Astrocyte (in vitro differentiated cells and primary cell): ENCODE measurements at regions not wholly inside any gene's neighbourhood (a gene's known extent, or its start where the extent isn't known, plus 50 kb on each side); places are given as distances from the start of the nearest gene placed in this dataset.
A peak's percentile ranks its signal among the peaks of the same experiment; 100 is the strongest.

Experiments
- DNase-seq: peaks from one replicate; pipeline ENCODE4 v3.0.0-alpha.2; 2010; ENCODE audit warnings: low read depth
- FAIRE-seq: peaks from 2 replicates; lab custom pipeline; 2011; peaks lifted over from hg19 to GRCh38; lab: Jason Lieb, UNC
- H2AFZ ChIP-seq: 2 replicates; pipeline ENCODE4 v1.6.0; 2012; ENCODE audit warnings: low read depth, low read length, inconsistent platforms
- H3K27ac ChIP-seq: 2 replicates; pipeline ENCODE4 v1.5.1; 2011; ENCODE audit warnings: low read depth, low read length, inconsistent platforms
- H3K27me3 ChIP-seq: 2 replicates; pipeline ENCODE4 v1.6.0; 2011; ENCODE audit warnings: low read length, inconsistent platforms; ENCODE audit not compliant: insufficient read depth
- H3K36me3 ChIP-seq: 2 replicates; pipeline ENCODE4 v1.5.1; 2011; ENCODE audit warnings: low read length, inconsistent platforms; ENCODE audit not compliant: insufficient read depth
- H3K4me1 ChIP-seq: 2 replicates; pipeline ENCODE4 v1.5.1; 2011; ENCODE audit warnings: low read length, inconsistent platforms; ENCODE audit not compliant: insufficient read depth
- H3K4me2 ChIP-seq: 2 replicates; pipeline ENCODE4 v1.6.0; 2012; ENCODE audit warnings: low read length, inconsistent platforms
- H3K4me3 ChIP-seq: 2 replicates; pipeline ENCODE4 v1.5.1; 2011; ENCODE audit warnings: low read depth, mild to moderate bottlenecking, low read length, inconsistent platforms; ENCODE audit not compliant: insufficient read depth
- H3K79me2 ChIP-seq: 2 replicates; pipeline ENCODE4 v1.6.0; 2012; ENCODE audit warnings: mild to moderate bottlenecking, low read length, inconsistent platforms; ENCODE audit not compliant: insufficient read depth
- H3K9ac ChIP-seq: 2 replicates; pipeline ENCODE4 v1.6.0; 2012; ENCODE audit warnings: mild to moderate bottlenecking, low read length, inconsistent platforms
- H3K9me3 ChIP-seq: 2 replicates; pipeline ENCODE4 v1.5.1; 2012; ENCODE audit warnings: low read depth, mild to moderate bottlenecking, low read length, inconsistent platforms; ENCODE audit not compliant: insufficient read depth
- H4K20me1 ChIP-seq: 2 replicates; pipeline ENCODE4 v1.6.0; 2012; ENCODE audit warnings: low read length, inconsistent platforms; ENCODE audit not compliant: insufficient read depth
- H3K27ac Mint-ChIP-seq: one replicate; pipeline ENCODE4 v1.8.0; 2021; ENCODE audit warnings: mild to moderate bottlenecking, mixed read lengths; ENCODE audit not compliant: unreplicated experiment
- H3K27me3 Mint-ChIP-seq: one replicate; pipeline ENCODE4 v1.8.0; 2021; ENCODE audit warnings: low read depth, mixed read lengths; ENCODE audit not compliant: unreplicated experiment
- H3K36me3 Mint-ChIP-seq: one replicate; pipeline ENCODE4 v1.8.0; 2021; ENCODE audit warnings: low read depth, mixed read lengths; ENCODE audit not compliant: unreplicated experiment
- H3K4me1 Mint-ChIP-seq: one replicate; pipeline ENCODE4 v1.8.0; 2021; ENCODE audit warnings: low read depth, mixed read lengths; ENCODE audit not compliant: unreplicated experiment
- H3K4me3 Mint-ChIP-seq: one replicate; pipeline ENCODE4 v1.8.0; 2021; ENCODE audit warnings: mild to moderate bottlenecking, moderate library complexity, mixed read lengths; ENCODE audit not compliant: unreplicated experiment
- H3K9me3 Mint-ChIP-seq: one replicate; pipeline ENCODE4 v1.8.0; 2021; ENCODE audit warnings: mild to moderate bottlenecking, mixed read lengths; ENCODE audit not compliant: unreplicated experiment
- EZH2 ChIP-seq: IDR thresholded peaks from 2 replicates; pipeline ENCODE4 v1.6.1; 2012; ENCODE audit warnings: mild to moderate bottlenecking, low read length, inconsistent platforms; ENCODE audit not compliant: insufficient read depth
- TF ChIP-seq, protein P1 (sequence below): IDR thresholded peaks from 2 replicates; pipeline ENCODE4 v1.5.1; 2011; ENCODE audit warnings: low read depth, mild to moderate bottlenecking, inconsistent platforms, low read length, moderate library complexity; ENCODE audit not compliant: insufficient read depth

GRCh38 chr11:97259884-97260283, 870.1 kb downstream of the JRKL start:
- Histone ChIP-seq H3K4me3 (no peak overlapping the region), H2AFZ (no peak overlapping the region), H3K79me2 (no peaks in the 10 kb centered on the region), H3K4me2 (no peak overlapping the region), H3K9ac (no peak overlapping the region), H3K9me3 (no peaks in the 10 kb centered on the region), H3K36me3 (no peaks in the 10 kb centered on the region), H3K4me1 (no peaks in the 10 kb centered on the region), H3K27me3 (no peaks in the 10 kb centered on the region), H4K20me1 (no peaks in the 10 kb centered on the region), H3K27ac (no peak overlapping the region)
- no peaks in the 10 kb centered on the region for H3K27me3 Mint-ChIP-seq
- H3K36me3 Mint-ChIP-seq = no peaks in the 10 kb centered on the region
- TF ChIP-seq EZH2 = no peak
- TF ChIP-seq, protein P1, sequence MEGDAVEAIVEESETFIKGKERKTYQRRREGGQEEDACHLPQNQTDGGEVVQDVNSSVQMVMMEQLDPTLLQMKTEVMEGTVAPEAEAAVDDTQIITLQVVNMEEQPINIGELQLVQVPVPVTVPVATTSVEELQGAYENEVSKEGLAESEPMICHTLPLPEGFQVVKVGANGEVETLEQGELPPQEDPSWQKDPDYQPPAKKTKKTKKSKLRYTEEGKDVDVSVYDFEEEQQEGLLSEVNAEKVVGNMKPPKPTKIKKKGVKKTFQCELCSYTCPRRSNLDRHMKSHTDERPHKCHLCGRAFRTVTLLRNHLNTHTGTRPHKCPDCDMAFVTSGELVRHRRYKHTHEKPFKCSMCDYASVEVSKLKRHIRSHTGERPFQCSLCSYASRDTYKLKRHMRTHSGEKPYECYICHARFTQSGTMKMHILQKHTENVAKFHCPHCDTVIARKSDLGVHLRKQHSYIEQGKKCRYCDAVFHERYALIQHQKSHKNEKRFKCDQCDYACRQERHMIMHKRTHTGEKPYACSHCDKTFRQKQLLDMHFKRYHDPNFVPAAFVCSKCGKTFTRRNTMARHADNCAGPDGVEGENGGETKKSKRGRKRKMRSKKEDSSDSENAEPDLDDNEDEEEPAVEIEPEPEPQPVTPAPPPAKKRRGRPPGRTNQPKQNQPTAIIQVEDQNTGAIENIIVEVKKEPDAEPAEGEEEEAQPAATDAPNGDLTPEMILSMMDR = no peak
- H3K27ac Mint-ChIP-seq = no peak overlapping the region
- no peak for FAIRE-seq
- peaks cover 3% of the 10 kb centered on the region for H3K4me1 Mint-ChIP-seq
- no peaks in the 10 kb centered on the region for H3K9me3 Mint-ChIP-seq
- DNase-seq = no peak
- no peak overlapping the region for H3K4me3 Mint-ChIP-seq

- FAIRE-seq (no peak), DNase-seq (no peak)
- no peak for TF ChIP-seq EZH2
- TF ChIP-seq, protein P1 = no peak
- no peak overlapping the region for H2AFZ ChIP-seq
- H3K4me3 ChIP-seq = no peak overlapping the region
- H3K36me3 ChIP-seq = no peaks in the 10 kb centered on the region
- H3K27me3 ChIP-seq = no peaks in the 10 kb centered on the region
- no peak overlapping the region for H3K4me3 Mint-ChIP-seq
- no peaks in the 10 kb centered on the region for H3K4me1 ChIP-seq
- no peaks in the 10 kb centered on the region for H3K9me3 ChIP-seq
- H3K27ac ChIP-seq = no peak overlapping the region
- H3K9ac ChIP-seq = no peak overlapping the region
- H3K36me3 Mint-ChIP-seq = no peaks in the 10 kb centered on the region
- no peaks in the 10 kb centered on the region for H3K4me1 Mint-ChIP-seq
- no peaks in the 10 kb centered on the region for H3K79me2 ChIP-seq
- H3K27ac Mint-ChIP-seq = no peak overlapping the region
- no peaks in the 10 kb centered on the region for H3K27me3 Mint-ChIP-seq
- no peaks in the 10 kb centered on the region for H4K20me1 ChIP-seq
- H3K4me2 ChIP-seq = no peak overlapping the region
- H3K9me3 Mint-ChIP-seq = no peaks in the 10 kb centered on the region
These were observed 873.5 kb downstream of the JRKL start for GRCh38 chr11:97263183-97263858.

DNA sequence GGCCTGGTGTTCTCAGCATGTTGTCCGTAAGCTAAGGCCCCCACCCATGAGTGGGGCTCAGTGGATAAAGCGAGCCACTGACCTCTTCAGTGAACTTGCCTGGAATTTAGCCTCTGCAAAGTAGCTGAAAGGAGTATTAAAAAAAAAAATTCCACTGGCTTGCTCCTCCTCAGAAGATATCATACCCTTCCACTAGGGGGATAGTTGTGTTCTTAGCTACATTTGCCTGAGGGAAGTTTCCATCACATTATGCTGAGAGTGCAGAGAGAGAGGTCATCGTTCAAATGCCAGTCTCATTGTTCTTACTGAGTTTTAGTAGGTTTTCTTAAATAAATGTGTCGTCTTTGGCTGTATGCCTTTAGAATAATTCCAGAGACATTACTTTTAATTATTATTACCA, 879.7 kb downstream of the JRKL start:
- no peak overlapping the region for H3K9ac ChIP-seq
- H3K4me2 ChIP-seq = no peak overlapping the region
- DNase-seq (no peak), FAIRE-seq (no peak)
- H3K4me3 ChIP-seq = no peak overlapping the region
- no peaks in the 10 kb centered on the region for H4K20me1 ChIP-seq
- H3K27me3 Mint-ChIP-seq = no peaks in the 10 kb centered on the region
- no peaks in the 10 kb centered on the region for H3K36me3 ChIP-seq
- no peak overlapping the region for H3K27ac Mint-ChIP-seq
- H3K27me3 ChIP-seq = no peaks in the 10 kb centered on the region
- no peaks in the 10 kb centered on the region for H3K9me3 Mint-ChIP-seq
- H3K79me2 ChIP-seq = no peaks in the 10 kb centered on the region
- no peak for TF ChIP-seq EZH2
- TF ChIP-seq, protein P1 = peak; percentile 23
- no peaks in the 10 kb centered on the region for H3K36me3 Mint-ChIP-seq
- H2AFZ ChIP-seq = no peak overlapping the region
- no peaks in the 10 kb centered on the region for H3K4me1 ChIP-seq
- H3K27ac ChIP-seq = no peak overlapping the region
- H3K9me3 ChIP-seq = peaks cover 3% of the 10 kb centered on the region
- H3K4me3 Mint-ChIP-seq = no peak overlapping the region
- H3K4me1 Mint-ChIP-seq = no peaks in the 10 kb centered on the region
